GM19467 (cell line): ENCODE measurements at regions not wholly inside any gene's neighbourhood (a gene's known extent, or its start where the extent isn't known, plus 50 kb on each side); places are given as distances from the start of the nearest gene placed in this dataset.
"Not testable (repeated sequence)": the region's sequence is repeated elsewhere in the genome, so short reads cannot be mapped to it uniquely, and the experiment has no call there.

Source experiments
- ATAC-seq: cut with Tn5 transposase; IDR thresholded peaks from one replicate; pipeline ENCODE4 v1.9.1; 2021; ENCODE audit warnings: mild to moderate bottlenecking, moderate library complexity; ENCODE audit not compliant: unreplicated experiment

DNA sequence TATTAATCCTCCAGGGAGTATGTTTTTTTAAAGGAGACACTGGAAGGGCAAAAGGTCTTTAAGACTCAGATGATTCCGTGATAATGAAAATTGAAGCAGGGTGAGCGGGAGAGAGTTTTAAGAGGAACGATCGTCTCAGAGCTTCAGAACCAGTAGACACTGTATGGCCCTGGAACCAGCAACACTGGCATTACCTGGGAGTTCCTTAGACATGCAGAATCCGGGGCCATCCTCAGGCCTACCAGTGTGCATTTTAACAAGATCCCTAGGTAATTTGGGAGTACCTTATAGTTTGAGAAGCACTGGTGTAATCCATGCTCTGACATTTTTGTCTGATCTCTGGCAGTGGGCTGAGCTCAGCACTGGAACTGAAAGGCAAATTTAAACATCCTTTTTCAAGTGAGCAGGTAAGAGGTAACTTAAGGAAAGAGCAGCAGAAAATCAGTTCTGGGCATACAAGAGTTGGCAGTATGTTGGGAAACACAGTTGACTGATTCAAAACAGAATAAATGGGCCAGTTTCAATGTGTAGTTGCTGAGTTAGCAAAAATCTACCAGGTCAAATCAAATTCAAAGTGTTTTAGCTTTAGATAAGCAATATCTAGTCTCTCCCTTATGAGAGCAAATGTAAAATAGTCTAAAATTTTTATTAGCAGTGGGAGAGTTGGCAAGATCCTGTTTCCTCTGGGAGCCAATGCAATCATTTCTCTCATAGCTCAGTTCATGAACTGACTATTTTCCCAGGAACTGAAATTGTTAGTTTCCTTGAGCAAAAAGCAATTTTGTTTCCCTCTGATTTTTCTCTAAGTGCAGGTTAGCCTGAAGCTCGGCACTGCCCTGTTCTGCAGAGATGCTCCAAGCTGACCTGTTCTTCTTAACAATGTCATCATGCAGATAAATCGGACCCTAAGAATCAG lies 97.2 kb upstream of the ELMO1 start:
- no peak for ATAC-seq

DNA sequence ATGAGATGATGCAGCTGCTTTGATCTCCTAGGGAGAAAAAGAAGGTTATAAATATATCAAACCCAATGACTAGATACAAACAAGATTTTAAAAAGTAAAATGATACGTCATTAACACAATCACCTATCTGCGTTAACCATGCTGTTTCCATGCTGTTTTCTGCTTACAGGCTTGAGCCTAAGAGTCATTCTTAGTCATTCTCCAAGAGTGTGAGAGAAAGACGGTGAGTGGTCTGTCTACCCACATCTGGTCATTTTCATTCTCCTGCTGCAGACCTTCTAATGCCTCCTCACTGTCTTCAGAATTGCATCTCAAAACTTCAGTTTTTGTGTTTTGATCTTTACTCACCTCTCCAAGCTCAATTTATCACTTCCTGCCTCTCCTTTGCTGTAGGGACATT lies 98.0 kb upstream of the ELMO1 start:
- ATAC-seq = no peak

DNA sequence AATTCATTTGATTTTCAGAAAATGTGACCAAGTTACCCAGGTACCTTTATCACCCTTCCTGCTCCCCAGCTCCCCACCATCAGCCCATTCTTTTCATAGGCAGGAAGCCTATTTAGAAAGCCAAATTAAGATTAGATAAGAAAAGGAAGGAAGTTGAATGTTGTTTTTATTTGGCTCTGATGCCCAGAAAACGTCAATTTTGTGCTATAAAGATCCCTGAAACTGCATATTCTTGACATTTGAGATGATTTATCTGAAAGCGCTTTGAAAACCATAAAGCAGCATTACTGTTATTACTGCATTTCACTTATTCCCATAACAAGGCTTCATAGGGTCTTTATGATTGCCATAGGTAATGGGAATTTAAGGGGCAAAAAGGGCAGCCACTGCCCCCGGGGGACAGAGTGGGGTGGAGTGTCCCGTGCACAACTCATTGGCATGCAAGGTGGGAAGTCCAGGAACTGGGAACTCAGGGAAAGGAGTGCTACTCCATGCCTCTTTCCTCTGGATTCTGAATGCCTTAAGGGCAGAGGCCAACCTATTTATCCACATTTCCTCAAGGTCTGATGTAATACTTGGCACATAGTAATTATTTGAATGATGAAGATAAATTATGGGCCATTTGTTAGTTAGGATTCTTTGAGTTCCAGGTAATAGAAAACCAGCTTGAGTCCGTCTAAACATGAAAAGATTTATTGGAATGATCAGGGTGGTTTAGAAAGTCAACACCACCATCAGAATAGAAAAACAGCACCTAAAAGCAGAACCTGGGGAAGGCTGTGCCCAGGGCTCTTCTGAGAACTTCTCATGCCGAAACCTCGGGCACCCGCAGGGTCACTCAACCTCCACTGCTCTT lies 100.6 kb upstream of the ELMO1 start:
- no peak for ATAC-seq

DNA sequence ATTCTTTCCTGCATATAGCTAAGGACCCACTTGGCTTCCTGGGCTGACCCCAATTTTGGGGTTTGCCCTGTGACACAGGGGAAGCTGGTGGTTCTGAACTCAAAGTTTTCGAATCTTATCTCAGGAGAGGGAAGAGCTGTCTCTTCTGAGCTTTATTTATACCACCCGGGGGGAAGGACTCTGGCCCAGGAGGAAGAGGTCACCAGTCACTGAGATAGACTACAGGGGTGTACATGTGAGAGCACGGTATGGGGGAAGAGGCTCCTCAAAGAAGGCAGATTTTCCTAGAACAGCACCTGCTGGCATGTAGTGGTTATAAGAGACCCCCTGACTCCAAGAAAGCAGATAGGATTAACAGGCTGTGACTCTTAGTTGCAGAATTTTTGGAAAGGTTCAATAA lies 101.8 kb upstream of the ELMO1 start:
- ATAC-seq = no peak

DNA sequence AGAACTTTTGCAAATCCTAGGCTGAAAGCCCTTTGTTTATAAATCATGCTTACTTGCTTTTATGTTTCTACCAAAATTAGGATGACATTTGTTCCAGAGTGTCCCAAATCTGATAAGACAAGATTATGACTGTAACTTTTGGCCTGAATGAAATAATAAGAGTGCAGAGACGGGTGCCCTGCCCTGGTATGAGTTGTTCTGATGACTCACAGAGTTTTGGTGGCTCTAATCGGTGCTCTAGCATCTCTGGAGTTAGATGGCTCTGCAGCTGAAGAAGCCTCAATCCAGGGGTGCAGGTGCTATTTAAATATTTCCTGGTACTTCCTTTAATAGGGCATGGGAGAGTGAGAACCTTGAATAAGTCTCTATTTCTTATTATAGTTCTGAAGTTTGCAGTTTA lies 102.2 kb upstream of the ELMO1 start:
- no peak for ATAC-seq

DNA sequence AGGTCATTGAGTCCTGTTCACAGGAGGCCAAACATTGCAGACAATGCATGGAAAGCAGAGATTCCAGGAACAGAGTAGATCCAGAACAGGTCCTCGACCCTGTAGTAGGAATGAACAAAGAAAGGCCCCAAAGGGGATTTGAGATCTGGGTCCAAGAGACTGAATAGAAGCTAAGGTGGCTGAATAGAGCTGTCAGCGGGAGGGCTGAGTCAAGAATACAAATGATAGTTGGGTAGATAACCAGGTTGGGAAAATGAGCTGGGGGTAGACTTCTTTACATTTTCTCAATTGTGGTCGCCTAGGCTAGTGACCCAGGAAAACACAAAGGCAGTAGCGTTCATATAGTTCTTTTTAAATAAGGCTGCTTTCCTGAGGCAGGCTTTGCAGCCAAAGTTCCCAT lies 103.4 kb upstream of the ELMO1 start:
- no peak for ATAC-seq

DNA sequence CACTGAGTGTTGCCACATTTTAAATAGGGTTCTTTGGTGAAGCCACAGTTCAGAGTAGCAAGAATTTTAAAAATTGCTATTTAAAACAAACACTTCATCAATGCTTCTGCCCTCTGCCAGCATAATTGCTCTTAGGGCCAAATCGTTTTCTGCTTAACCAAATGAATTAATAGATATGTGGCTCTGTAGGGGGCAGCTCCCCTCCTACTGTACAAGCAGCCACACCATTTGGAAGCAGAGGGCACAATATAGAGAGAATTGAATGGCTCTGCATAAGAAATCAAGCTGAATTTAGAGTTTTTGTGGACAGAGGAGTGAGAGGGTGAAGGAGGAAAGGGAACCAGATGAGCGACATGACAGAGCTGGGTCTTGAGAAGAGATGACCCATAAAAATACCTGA lies 103.8 kb upstream of the ELMO1 start:
- ATAC-seq = not testable (repeated sequence)

DNA sequence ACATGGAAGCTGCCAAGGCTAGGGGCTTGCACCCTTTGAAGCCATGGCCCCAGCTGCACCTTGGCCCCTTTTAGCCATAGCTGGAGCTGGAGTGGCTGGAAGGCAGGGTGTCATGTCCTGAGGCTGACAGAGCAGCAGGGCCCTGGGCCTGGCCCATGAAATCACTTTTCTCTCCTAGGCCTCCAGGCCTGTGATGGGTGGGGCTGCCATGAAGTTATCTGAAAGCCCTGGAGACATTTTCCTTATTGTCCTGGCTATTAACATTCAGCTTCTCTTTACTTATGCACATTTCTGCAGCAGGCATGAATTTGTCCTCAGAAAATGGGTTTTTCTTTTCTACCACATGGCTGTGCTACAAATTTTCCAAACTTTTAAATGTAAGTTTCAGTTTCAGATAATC lies 106.9 kb upstream of the ELMO1 start:
- ATAC-seq = no peak

DNA sequence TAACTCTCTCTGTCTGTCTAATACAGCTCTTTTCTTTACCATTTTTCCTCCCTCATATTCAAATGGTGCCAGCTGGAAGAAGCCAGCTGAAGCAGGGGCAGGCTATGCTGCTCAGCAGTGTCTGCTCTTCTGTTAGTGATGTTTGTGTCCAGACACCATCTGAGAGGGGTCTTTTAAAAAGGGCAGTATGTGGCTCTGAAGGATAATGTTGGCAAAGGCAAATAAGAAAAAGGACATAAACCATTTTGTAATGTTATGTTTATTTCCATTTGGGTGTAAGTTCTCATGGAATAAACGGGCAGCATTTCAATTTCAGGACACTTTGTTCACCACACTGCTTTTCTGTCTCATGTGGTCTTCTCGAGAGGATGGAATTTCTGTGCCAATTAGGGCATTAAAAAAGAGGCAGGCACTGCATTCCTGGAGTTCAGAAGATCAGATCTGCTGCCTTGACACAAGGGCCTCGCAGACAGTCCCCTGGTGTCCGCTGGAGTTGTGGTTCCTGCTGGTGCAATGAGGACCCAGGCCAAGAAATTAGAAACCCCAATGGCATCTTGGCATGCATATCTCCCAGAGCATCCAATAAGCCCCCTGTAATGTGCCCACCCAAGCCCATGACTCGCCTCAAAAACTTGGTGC lies 109.0 kb upstream of the ELMO1 start:
- no peak for ATAC-seq

DNA sequence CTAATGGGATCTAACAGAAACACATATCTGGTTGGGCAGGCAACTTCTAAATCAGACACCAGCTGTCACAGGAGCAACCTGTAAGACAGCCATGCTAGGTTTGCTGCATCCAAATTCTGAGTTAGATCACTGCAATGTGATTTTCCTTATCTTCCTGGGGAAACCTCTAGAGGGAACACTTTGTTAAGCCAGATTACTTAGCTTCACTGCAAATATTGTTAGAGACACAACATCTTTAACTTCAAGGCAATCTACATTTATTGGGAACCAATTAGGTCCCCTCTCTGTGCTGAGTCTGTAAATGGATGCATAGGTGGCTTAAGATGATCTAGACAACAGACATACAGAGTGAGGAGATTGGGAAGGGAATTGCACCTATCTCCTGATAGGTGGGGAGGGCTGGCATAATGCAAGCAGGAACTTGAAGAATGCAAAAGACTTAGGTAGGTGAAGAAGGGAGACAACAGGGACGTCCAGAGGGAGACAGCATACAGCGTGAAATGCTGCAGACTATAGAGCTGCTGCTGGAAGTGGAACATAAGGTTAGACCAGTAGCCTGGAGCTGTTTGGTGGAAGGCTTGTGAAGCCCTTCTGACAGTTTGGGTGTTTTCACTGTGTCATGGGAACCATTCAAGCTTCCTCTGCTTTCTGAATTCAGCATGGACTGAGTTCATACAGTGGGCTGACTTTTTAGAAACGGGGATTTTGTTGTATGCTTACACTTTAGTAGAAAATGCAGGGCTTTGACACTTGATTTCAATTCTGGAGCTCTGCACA lies 109.8 kb upstream of the ELMO1 start:
- no peak for ATAC-seq

DNA sequence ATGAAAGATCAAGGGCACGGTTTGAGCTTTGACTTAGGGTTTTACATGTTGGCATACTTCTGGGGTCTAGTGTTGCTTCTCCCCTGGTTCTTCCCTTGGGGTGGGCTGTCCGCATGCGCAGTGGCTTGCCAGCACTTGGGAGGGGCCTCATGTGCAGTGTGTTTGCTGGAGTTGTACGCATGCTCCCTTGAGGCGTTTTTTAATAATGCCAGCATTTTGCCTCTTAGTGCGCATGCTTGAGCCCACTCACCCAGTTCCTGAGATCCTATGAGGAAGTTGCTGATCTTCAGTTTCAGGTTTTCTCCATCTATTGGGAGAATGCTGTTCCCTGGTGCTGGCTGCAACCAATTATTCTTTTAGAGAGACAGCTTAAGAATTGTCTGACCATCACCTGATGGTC lies 113.4 kb upstream of the GPR141 start:
- ATAC-seq = no peak

DNA sequence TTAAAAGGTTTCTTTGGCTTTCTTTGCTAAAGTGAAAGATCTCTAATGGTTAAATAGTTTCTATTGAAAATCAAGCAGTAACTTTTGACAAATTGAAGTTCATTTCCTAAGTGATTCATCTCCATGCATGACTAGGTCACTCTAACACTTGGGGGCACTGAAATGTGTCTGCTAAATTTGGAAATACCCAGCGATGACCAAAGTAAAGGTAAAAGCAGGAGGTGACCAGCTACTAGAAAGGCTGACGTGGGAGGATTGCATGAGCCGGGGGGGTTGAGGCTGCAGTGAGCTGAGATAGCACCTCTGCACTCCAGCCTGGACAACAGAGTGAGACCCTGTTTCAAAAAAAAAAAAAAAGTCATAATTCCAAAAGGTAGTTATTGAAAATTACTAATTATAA lies 111.8 kb upstream of the GPR141 start:
- ATAC-seq = no peak

DNA sequence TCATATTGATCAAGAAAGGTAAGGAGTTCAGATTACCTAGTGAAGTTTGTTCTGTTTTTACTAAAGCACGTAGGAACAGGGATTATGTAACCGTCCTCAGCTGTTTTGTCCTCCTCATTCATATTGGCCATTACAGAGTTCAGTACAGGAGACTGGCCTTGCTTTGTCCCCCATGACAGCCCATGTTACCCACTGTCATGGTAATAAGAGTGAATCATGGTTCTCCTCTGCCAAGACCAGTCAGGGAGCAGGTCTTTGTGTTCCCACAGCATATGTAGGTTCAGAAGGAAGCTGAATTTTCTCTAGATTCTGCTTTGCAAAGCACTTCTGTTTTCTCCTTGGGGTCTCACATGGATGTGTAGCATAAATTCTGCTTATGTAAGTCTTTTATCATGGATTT lies 106.2 kb upstream of the GPR141 start:
- ATAC-seq = no peak

DNA sequence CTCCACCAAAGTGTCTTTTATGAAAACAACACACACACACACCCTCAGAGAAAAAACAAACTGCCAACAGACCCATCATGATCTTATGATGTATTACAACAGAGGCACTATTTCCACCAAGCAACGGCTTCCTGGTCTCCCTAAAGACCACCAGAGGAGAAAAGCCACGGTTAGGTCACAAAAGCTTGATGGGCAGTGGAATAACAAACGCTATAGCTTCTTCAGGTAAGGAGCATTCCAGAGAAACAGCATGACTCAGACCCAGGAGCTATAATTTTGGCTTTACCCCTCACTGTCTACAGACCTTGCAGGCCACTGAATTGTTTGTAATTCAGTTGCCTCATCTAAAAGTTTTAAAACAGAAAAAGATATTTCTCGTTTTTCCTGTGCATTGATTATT lies 105.7 kb upstream of the GPR141 start:
- ATAC-seq = no peak

DNA sequence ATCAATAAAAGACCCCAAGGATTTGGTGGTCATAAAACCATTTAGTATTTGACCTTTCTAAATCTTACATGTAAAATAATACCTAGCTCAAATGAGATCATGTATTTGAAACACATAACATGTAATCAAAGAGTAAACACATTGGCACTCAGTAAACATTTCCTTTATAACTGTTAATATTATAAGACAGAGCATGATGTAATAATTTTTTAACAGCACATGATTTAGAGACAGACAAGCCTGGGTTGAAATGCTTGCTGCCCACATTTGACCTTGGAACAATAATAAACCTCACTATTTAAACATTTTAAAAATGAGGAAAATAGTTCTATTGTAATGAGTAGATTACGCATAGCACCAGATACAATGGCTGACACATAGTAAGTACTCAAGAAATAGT lies 105.2 kb upstream of the GPR141 start:
- no peak for ATAC-seq

DNA sequence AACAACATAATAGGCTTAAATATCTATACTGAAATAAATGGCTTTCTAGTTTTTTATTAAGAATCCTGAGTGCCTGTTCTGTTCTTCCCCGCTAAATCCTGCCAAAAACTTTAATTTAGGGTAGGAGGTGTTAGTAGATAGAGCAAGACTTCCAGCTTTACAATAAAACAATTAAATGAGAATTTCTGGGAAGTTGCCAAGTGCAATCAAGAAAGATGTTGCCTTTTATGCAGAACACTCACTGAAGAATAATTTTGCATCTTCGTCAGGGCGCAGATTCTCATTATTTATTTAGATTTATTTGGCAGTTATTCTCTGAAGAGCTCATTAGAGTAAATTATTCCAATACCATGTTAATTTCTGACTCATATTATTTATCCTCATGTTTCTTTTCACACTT lies 103.2 kb upstream of the GPR141 start:
- ATAC-seq = no peak

DNA sequence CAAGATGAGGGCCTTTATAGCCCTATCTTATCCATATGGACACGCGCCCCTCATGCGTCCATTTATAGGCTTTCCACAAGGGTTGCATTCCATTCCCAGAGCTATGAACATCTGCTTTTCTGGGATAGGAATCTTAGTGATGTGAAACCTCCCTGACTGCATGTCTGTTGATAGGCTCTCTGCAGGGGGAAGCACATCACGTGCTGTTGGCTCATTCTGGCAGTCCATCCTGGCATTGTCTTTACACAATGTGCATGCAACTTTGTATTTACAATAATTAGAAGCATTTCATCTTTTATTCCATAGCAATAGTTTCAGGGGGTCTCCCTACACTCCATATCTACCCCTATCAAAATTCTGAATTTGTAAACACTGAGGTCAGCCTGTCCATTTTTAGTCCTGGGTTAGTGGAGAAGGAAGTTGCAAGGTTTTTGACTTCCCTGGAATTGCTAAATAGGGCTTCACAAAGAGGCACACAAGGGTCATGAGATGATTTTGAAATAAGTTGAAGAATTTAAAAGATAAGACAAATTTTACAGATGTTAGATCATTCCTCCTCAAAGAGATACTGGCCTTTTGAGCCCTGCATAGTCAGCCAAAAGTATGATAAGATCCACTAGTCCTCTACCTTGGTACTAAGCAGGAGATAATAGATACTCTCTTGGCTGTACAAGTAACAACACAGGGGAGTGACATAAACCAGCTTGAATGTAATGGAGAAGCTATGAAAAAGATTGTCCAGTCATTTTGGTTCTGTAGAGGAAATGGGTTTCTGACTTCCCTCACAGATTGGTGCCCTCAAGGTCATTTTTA lies 98.7 kb upstream of the GPR141 start:
- not testable (repeated sequence) for ATAC-seq

DNA sequence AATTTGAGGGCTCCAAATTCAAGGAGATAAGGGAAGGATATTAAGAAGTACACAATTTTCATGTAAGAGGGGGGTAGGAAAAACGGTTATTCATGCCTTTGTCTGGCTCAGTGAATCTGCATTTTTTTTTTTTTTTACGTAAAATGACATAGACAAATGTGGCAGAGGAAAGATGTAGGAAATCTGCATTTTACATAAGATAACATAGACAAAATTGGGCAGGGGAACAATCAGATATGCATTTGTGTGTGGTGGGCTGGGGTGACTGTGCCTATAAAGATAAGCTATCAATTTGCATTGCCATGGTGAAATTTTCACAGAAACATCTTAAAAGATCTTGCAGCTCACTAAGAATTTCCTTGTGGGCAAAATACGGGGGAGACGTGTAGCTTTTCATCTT lies 92.7 kb upstream of the GPR141 start:
- ATAC-seq = no peak

DNA sequence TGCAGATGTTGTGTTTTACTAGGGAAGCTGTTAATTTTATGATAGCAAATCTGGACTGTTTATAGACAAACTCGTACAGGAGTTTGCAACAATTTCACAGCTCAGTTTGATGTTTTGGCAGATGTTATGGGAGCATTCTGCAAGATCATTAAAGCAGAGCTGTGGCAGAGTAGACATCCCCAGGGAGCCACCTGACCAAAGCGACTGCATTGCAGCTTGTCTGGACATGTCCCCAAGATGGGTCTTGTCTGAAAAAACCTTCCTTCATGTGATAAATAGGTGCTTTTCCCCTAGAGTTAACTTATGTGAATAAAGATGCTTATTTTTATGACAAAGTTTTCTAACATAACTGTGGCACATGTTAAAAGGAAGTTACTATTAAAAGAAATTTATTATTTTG lies 91.2 kb upstream of the GPR141 start:
- no peak for ATAC-seq

DNA sequence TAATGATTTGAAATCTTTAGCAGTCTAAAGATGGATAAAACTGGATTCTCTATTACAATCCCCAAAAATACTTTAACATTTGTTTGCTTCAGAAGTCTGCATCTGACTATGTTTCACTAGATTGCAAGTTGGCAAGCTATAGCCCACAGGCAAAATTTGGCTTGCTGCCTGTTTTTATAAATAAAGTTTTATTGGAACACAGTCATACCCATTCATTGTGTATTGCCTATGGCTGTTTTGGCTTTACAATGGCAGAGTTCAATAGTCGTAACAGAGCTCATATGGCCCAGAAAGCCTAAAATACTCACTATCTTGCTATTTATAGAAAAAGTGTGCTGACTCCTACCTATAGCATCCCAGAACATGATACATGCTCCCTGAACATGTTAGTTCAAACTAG lies 89.0 kb upstream of the GPR141 start:
- ATAC-seq = no peak
